ENCODE measurements at regions not wholly inside any gene's neighbourhood (a gene's known extent, or its start where the extent isn't known, plus 50 kb on each side); places are given as distances from the start of the nearest gene placed in this dataset.
A peak's percentile ranks its signal among the peaks of the same experiment; 100 is the strongest.

DNA sequence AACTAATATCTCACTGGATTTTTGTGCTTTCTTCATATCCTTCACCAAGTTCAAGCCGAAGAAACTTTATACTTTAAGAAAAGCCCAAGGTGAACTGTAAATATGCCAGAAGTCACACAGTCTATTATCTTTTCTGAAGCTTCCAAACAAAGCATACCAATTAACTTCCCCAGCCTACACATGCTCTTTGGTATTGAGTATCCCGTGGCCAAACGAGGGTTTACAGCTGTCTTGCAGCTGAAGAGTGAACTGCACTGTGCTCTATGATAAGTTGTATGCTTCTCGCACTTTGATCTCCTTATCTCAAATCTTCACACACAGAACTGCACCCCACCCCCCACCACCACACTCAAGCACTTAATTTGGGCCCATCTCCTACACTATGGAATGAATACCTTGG is 215.6 kb upstream of the VEPH1 start:
- H3K4me3 ChIP-seq (replicated peaks; ENCODE audit: low read depth, low read length) = no peak overlapping the region
- no peak for DNase-seq (ENCODE audit: low read depth)
- TF ChIP-seq, protein P1, sequence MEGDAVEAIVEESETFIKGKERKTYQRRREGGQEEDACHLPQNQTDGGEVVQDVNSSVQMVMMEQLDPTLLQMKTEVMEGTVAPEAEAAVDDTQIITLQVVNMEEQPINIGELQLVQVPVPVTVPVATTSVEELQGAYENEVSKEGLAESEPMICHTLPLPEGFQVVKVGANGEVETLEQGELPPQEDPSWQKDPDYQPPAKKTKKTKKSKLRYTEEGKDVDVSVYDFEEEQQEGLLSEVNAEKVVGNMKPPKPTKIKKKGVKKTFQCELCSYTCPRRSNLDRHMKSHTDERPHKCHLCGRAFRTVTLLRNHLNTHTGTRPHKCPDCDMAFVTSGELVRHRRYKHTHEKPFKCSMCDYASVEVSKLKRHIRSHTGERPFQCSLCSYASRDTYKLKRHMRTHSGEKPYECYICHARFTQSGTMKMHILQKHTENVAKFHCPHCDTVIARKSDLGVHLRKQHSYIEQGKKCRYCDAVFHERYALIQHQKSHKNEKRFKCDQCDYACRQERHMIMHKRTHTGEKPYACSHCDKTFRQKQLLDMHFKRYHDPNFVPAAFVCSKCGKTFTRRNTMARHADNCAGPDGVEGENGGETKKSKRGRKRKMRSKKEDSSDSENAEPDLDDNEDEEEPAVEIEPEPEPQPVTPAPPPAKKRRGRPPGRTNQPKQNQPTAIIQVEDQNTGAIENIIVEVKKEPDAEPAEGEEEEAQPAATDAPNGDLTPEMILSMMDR (IDR thresholded peaks at IDR 0.05; ENCODE audit: low read length, missing control alignments) = no peak

DNA sequence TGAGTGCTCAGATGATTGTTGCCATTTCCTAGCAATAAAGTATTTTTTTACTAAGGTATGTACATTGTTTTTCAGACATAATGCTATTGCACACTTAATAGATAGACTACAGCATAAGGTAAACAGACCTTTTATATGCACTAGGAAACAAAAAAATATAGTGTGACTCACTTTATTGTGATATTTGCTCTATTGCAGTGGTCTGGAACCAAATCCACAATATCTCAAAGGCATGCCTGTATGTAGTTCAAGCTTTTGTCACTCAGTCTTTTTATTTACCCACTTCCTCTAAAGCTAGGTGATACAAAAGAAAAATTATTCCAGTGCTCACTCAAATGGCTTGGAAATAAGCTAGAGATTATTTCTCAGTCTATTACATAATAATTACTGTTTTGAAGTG is 209.9 kb upstream of the VEPH1 start:
- TF ChIP-seq, protein P1 (IDR thresholded peaks at IDR 0.05; ENCODE audit: low read length, missing control alignments) = no peak
- H3K4me3 ChIP-seq (replicated peaks; ENCODE audit: low read depth, low read length) = no peak overlapping the region
- DNase-seq (ENCODE audit: low read depth) = no peak

DNA sequence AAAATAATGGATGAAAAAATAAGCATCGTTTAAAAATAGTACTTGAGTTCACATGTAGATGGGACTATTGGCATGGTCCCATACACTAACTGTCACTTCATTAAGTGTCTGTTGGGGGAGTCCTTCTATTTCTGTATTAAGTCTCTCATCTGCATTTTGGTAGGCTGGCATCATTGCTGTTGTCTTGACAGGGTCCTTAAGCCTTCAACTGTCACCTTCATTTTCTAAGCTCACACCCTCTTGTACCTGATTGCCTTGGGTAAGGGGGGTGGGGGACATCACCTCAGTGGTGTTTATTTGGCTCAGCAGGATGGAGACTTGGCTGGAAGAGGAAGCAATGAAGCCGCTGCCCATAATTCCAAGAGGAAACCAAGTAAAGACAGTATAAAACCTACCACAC is 202.0 kb upstream of the VEPH1 start:
- no peak overlapping the region for H3K4me3 ChIP-seq (replicated peaks; ENCODE audit: low read depth, low read length)
- TF ChIP-seq, protein P1 (IDR thresholded peaks at IDR 0.05; ENCODE audit: low read length, missing control alignments) = no peak
- no peak for DNase-seq (ENCODE audit: low read depth)

DNA sequence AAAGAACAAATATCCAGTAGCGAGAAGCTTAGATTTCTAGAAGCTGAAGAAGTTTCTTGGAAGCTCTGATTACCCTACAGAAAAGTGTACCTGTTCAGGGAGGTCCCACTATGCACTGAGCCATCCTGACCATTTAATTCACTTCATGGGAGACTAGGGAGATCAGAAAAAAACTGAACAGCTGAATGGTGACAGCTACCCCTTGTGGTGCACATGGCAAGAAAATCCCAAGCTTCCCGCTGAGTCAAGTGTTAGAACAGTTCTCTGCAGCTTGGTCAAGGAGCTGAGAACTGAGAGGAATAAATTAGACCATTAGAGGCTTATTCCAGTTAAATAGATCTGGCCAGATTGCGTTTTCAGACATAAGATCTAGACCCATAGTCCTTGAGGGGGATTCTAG is 197.2 kb upstream of the VEPH1 start:
- TF ChIP-seq, protein P1 (IDR thresholded peaks at IDR 0.05; ENCODE audit: low read length, missing control alignments) = no peak
- peak; percentile 7 for DNase-seq (ENCODE audit: low read depth)
- no peak overlapping the region for H3K4me3 ChIP-seq (replicated peaks; ENCODE audit: low read depth, low read length)

DNA sequence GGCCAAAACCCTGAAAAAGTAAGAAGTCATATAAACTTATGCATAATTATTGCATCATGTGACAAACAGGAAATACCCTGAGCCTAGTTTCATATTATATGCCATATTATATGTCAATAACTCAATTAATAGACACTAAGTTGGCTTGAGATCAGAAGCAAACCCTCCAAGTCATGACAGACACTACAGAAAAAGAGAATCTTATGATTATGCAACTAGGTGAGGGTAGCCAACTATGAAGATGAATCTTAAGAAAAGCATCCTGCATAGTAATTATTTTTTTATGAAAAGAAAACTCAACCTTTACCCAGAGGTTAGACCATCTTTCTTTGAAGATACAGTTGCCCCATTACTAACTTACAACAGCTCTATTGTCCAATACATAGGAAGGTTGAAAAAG is 192.4 kb upstream of the VEPH1 start:
- no peak overlapping the region for H3K4me3 ChIP-seq (replicated peaks; ENCODE audit: low read depth, low read length)
- TF ChIP-seq, protein P1 (IDR thresholded peaks at IDR 0.05; ENCODE audit: low read length, missing control alignments) = no peak
- no peak for DNase-seq (ENCODE audit: low read depth)

DNA sequence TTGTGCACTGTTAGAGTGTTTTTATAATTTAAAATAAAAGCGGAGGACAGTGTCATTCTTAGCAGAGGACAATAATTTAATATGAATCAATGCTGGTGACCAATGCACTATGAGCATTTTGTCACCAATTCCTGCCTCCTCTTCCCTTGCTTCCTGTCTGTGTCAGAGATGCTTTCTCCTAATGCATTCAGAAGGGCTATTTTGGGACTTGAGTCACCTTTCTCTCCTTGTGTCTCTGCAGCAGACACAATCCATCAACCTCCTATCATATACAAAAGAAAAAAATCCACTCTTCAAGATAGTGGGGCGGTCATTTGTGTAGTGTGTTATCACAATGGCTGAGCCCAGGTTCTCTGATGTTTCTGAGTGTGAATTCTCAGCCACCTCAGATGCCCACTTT is 191.9 kb upstream of the VEPH1 start:
- H3K4me3 ChIP-seq (replicated peaks; ENCODE audit: low read depth, low read length) = no peak overlapping the region
- DNase-seq (ENCODE audit: low read depth) = no peak
- TF ChIP-seq, protein P1 (IDR thresholded peaks at IDR 0.05; ENCODE audit: low read length, missing control alignments) = no peak

DNA sequence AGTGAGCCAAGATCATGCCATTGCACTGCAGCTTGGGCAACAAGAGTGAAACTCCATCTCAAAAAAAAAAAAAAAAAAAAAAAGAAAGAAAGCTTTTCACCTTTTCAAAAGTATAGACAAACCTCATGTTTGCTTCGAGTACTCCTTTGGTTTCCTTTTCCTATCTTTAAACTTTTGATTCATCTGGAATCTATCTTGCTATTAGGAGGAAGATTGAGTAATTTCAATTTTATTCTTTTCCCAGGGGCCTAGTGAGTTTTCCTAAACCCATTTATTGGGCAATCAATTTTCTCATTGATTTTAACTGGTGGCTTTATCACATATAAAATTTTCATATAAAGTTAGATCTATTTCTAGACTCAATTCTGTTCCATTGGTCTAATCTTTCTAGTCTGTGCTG is 190.5 kb upstream of the VEPH1 start:
- TF ChIP-seq, protein P1 (IDR thresholded peaks at IDR 0.05; ENCODE audit: low read length, missing control alignments) = no peak
- no peak for DNase-seq (ENCODE audit: low read depth)

More for the DNA sequence above, 190.5 kb upstream of the VEPH1 start:
- H3K4me3 ChIP-seq (replicated peaks; ENCODE audit: low read depth, low read length) = no peak overlapping the region
